Kidney capillary endothelial cell (primary cell): ENCODE measurements at regions not wholly inside any gene's neighbourhood (a gene's known extent, or its start where the extent isn't known, plus 50 kb on each side); places are given as distances from the start of the nearest gene placed in this dataset.
"Not testable (repeated sequence)": the region's sequence is repeated elsewhere in the genome, so short reads cannot be mapped to it uniquely, and the experiment has no call there.

Experiments
- DNase-seq: peaks from one replicate; pipeline ENCODE4 v3.0.0-alpha.2; 2018; ENCODE audit warnings: low spot score

GRCh38 chr3:186454881-186455703 lies 89.1 kb downstream of the CRYGS start:
- no peak for DNase-seq

- no peak for DNase-seq
Observed at GRCh38 chr3:186453531-186453930, 90.6 kb downstream of the CRYGS start.

GRCh38 chr3:186452517-186452916 lies 90.5 kb upstream of the DGKG start:
- DNase-seq: no peak

GRCh38 chr3:186451371-186451770 lies 89.3 kb upstream of the DGKG start:
- DNase-seq: no peak

GRCh38 chr3:186444974-186445373 lies 82.9 kb upstream of the DGKG start:
- no peak for DNase-seq

- no peak for DNase-seq
Observed at GRCh38 chr3:186444288-186444687, 82.3 kb upstream of the DGKG start.

- DNase-seq: not testable (repeated sequence)
Observed at GRCh38 chr3:186442979-186443378, 80.9 kb upstream of the DGKG start.

- no peak for DNase-seq
Observed at GRCh38 chr3:186442162-186442561, 80.1 kb upstream of the DGKG start.

GRCh38 chr3:186440891-186441290 lies 78.9 kb upstream of the DGKG start:
- DNase-seq: no peak

GRCh38 chr3:186439725-186440124 lies 77.7 kb upstream of the DGKG start:
- no peak for DNase-seq

- not testable (repeated sequence) for DNase-seq
Observed at GRCh38 chr3:186435332-186435731, 73.3 kb upstream of the DGKG start.

- DNase-seq: no peak
Observed at GRCh38 chr3:186432944-186433732, 71.1 kb upstream of the DGKG start.

- DNase-seq: no peak
Observed at GRCh38 chr3:186432189-186432588, 70.2 kb upstream of the DGKG start.

- DNase-seq: no peak
Observed at GRCh38 chr3:186427627-186428281, 65.7 kb upstream of the DGKG start.

- DNase-seq: no peak
Observed at GRCh38 chr3:186425788-186426730, 64.0 kb upstream of the DGKG start.

- DNase-seq: no peak
Observed at GRCh38 chr3:186421946-186422345, 59.9 kb upstream of the DGKG start.

- no peak for DNase-seq
Observed at GRCh38 chr3:186418671-186419145, 56.7 kb upstream of the DGKG start.

GRCh38 chr3:186417791-186418190 lies 55.8 kb upstream of the DGKG start:
- no peak for DNase-seq

GRCh38 chr3:186414735-186415419 lies 52.8 kb upstream of the DGKG start:
- DNase-seq: no peak

GRCh38 chr3:186413615-186414415 lies 51.8 kb upstream of the DGKG start:
- DNase-seq: no peak
